ENCODE measurements at regions not wholly inside any gene's neighbourhood (a gene's known extent, or its start where the extent isn't known, plus 50 kb on each side); places are given as distances from the start of the nearest gene placed in this dataset.
A peak's percentile ranks its signal among the peaks of the same experiment; 100 is the strongest.
"Not testable (repeated sequence)": the region's sequence is repeated elsewhere in the genome, so short reads cannot be mapped to it uniquely, and the experiment has no call there.

DNA sequence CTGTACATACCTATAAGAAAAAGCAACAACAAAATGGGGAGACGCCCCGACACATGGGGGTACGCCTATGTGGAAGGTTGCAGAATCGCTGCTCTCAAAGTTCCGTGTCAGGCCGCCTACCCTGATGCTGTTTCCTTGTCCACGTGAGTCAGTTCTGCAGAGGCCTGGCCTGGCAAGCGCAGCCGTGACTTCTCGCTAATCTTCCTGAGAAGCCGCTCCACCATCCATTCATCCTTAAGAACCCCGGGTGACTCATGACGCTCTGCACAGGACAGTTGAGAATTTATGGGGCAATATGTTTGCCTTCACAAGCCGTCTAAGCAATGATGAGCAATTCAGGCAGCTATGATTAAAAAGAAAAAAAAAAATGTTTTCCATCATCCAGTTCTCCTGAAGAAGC, 122.3 kb upstream of the TMPRSS2 start:
- no peak for DNase-seq

DNA sequence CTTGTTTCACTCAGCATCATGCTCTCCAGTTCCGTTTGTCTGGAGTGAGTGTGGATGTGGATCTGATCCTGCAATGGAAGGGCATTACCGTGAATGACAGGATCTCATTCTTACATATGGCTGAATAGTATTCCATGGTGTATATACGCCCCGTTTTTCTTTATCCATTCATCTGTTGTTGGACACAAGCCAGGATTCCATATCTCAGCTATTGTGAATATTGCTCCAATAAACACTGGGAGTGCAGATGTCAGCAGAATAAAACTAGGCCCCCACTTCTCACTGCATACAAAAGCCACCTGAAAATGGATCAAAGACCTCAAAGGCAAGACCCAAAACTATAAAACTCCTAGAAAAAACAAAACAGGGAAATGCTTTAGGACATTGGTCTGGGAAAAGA, 120.3 kb upstream of the TMPRSS2 start:
- DNase-seq = no peak

DNA sequence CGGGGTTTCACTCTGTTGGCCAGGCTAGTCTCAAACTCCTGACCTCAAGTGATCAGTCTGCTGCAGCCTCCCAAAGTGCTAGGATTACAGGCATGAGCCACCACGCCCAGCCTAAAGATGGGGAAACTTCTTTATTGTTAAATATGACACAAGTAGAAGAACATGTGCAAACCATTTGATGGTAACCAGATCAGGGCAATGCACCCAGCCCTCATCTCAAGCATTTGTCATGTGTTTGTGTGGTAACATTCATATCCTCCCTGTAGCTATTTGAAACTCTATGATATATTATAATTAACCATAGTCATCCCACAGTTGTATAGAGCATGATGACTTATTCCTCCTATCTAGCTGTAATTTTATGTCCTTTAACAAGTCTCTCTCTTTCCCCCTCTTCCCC, 119.5 kb upstream of the TMPRSS2 start:
- DNase-seq = no peak

DNA sequence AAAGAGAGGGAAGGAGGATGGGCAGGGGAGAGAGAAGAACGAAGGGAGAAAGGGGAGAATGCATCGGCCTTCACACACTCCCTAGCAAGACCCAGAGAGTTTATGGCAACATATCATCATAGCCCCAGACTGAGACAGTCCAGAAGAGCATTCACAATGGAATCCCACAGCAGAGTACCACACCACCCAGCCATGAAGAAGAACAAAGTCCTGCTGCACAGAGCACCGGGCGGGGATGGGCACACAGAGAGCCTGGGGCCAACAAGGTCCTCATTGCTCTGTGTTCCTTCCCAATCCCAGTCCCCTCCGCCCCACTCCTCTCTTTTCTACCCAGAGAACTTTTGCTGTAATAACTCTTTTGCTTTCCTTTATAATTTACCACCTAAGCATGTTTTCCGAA, 118.1 kb upstream of the TMPRSS2 start:
- no peak for DNase-seq

DNA sequence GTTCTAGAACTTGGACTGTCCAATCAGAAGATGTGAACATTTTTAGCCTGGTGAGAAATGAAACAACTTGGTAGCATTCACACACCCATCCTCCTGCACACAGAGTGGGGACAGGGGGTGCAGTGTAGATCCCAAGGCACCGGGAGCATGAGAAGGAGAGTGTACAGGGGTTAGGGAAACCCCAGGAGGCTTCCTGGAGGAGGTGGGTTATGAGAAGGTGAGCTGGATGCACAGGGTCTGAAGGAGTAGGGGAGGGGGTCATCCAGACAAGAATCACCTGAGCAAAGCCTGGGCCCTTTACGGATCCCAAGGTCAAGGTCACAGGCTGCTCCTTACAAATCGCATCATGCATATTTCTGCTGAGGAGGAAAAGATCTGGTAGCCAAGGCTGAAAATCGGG, 117.5 kb upstream of the TMPRSS2 start:
- no peak for DNase-seq

DNA sequence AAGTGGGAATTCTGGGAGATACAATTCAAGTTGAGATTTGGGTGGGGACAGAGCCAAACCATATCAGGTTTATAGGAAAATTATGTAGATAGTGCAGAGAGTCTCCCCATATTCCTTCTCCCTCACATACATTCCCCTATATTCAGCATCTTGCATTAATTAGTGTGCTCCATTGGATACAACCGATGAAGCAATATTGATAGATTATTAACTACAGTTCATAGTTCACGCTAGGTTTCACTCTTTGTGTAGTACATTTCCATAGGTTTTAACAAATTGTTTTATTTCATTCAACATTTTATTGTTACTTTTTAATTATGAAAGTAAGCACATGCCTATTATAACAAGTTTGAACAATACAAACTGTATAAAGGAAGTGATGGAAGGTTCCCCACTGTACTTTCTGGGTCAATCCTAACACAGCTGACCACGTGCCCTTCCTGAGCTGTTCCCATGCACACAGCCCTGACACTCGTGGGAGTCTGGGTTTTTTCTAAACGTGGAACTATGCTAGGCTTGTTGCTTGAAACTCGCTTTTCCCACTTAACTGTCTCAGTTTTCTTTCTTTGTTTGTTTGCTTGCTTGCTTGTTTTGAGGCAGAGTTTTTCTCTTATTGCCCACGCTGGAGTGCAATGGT, 116.8 kb upstream of the TMPRSS2 start:
- DNase-seq = no peak

DNA sequence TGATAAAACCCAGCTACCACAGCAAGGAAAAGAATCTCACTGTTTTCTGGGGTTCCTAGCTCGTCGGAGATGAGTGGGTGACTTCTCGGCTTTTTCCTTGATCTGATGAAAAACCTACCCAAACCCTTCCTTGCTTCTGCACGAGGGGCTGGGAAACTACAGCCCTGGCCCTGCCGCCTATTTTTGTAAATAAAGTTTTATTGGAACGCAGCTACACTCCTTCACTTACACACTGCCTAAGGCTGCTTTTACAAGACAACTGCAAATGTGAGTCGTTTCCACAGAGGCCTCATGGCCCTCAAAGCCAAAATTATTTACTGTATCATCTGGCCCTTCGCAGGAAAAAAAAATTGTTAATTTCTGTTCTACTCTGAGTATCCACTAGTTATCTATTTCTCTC, 116.0 kb upstream of the TMPRSS2 start:
- no peak for DNase-seq

DNA sequence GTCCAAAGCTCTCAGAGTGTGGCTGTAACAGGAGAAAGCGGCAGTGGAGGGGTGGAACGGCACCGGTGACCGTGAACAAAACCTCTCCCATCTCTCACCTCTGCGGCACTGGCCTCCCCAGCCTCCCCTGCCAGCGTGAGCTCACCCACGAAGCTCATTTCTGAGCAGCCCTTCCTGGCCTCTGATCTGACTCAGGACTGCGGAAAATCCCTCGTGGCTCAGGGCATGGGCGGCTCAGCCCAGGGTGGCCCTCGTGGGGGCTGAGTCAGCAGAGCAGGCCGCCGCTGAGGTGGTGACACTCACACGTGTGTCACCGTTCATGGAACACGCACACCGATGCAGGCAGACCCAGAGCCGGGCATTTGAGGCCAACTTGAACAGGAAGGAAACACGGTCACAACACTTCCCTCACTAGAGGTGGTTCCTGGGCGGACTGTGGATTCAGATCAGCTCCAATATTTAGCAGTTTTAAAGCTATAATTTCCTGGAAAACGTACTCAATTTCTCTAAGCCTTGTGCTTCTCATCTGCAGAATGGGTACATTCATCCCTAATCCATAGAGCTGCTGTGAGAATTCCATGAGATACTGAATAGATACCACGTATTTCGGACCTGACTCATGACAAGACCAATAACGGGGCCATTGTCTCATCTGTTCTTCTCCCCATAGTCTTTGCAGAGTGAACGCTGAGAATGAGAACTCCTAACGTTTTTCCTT, 115.0 kb upstream of the TMPRSS2 start:
- no peak for DNase-seq

DNA sequence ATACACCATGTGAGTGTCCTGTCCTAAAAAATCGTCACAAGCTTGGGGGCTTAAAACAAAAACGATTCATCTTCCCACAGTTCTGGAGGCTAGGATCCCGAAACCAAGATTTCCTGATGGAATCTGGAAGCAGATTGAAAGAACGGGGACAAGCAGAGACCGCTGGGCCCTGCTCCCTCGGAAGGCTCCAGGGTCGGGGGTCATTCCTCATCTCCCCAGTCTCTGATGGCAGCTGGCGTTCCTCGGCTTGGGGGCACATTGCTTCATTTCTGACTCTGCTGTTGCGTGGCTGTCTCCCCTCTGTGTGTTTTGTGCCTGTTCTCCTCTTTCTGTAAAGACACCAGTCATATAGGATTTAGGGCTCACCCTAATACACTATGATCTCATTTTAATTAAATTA, 114.2 kb upstream of the TMPRSS2 start:
- no peak for DNase-seq

DNA sequence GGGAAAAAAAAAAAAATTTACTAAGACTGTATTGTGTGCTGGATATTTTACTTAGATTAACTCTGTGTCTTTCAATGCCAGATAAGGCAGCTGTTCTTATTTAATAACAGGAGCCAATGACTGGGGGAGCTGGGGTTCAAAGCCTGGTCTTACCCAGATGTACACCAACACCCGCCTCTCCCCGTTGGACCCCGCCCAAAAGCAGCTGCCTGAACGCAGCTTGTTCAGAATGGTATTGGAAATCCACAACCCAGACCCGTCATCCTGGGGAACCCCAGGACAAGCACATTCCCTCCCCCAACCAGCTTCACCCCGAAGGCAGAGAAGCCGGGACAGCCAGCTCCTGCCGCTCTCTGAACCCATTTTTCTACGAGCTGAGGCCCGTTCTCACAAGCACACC, 113.6 kb upstream of the TMPRSS2 start:
- no peak for DNase-seq

DNA sequence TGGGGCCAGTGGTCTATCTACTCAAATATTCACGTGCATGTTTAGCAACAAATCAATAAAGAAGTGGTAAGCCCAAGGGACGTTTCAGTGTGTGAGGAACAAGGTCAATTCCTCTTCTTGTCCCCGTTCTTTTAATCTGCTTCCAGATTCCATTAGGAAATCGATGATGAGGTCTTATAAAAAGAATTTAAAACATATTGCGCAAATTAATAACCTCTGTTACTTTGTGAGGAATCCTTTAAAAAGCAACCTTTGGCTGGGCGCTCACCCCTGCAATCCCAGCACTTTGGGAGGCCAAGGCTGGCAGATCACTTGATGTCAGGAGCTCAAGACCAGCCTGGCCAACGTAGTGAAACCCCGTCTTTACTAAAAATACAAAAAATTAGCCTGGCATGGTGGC, 113.0 kb upstream of the TMPRSS2 start:
- DNase-seq = no peak

DNA sequence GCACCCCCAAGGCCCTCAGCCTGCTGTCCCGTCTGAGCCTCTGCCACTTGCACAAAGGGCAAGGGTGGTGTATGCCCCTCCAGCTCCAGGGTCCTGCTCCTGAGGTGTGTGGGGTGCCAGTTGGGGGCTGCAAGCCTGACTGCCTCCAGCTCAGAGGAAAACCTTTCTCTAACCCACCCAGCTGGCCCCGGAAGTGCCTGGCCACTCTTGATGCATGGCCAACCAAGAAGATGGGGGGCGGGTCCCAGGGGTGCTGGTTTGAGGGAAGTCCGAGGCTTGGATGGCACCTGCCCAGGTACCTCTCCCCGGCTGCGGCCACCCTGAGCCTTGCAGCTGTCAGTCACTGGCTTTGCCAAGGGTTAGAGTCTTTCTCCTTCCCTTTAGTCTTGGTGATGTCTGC, 112.6 kb upstream of the TMPRSS2 start:
- no peak for DNase-seq

DNA sequence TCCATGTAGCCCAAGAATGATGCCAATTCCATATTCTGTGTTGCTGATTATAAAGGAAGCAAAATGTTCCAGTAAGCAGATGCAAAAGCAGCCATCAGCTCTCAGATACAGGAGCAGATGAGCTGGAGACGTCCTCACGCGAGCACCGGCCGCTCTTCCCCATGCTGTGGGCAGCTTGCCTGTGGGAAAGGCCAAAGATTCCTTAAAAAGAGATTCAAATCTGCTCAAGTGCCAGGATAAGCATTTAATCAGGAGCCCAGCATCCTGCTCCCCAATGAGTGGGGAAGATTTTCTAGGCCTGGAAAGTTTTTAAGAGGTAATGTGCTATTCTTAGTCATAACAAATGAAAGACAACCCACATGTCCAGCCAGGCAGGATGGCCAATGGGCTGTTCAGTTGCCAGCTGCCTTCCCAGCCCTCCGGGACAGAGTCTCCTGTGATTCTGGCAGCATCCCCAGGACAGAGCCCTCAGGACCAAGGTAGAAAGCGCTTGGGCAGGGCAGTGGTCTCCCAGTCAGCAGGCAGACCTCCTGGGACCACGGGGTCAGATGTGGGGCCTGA, 108.2 kb upstream of the TMPRSS2 start:
- DNase-seq = no peak

DNA sequence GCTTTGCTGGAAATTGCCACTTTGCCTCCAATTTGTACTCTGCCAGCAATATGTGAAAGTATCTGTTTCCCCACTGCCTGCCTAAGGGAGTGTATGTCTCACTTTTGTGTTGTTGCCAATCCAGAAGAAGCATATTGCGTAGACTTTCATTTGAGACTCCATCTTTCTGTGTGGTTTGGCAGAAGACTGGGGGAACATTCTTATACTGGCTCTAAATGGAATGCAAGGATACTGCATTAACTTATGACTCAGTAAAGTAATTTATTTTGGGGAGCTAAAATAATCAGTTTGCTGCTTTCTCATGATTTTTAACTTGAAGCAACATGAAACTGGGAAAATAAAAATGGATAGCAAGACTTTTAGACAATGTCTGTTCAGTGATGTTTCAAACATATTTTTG, 107.7 kb upstream of the TMPRSS2 start:
- DNase-seq = no peak

DNA sequence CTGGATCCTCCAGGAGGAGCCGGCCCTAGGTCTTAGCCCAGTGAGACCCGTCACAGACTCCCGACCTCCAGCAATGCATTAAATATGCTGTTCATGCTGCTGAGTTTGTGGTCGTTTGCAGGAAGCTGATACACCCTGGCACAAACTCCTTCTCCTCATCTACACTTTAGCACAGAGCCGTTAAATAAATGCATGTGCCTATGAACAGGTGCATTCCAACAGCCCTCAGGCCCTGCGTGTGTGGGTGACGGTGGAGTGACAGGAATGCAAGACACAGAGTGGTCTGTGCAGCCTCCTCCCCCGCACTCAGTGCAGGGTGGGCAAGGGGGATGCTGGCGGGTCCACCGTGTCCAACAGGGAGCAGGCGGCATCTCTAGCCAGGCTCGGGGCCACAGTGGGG, 106.6 kb upstream of the TMPRSS2 start:
- no peak for DNase-seq

DNA sequence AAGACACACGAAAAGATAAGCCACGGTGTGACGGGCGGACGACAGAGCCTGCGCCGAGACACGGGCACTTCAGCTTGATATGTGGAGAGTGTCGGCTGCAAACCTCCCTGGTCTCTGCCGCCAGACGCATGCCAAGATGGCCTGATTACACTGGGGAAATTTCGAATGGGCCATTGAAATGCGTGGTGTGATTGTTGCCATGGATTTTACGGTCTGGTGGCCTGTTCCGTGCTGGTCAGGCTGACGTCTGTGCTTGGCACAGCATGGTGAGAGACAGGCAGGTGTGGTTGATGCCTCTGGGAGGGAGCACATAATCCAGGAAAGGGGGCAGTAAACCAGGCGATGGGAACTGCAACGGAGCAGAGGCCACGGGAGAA, 105.6 kb upstream of the TMPRSS2 start:
- DNase-seq = no peak

DNA sequence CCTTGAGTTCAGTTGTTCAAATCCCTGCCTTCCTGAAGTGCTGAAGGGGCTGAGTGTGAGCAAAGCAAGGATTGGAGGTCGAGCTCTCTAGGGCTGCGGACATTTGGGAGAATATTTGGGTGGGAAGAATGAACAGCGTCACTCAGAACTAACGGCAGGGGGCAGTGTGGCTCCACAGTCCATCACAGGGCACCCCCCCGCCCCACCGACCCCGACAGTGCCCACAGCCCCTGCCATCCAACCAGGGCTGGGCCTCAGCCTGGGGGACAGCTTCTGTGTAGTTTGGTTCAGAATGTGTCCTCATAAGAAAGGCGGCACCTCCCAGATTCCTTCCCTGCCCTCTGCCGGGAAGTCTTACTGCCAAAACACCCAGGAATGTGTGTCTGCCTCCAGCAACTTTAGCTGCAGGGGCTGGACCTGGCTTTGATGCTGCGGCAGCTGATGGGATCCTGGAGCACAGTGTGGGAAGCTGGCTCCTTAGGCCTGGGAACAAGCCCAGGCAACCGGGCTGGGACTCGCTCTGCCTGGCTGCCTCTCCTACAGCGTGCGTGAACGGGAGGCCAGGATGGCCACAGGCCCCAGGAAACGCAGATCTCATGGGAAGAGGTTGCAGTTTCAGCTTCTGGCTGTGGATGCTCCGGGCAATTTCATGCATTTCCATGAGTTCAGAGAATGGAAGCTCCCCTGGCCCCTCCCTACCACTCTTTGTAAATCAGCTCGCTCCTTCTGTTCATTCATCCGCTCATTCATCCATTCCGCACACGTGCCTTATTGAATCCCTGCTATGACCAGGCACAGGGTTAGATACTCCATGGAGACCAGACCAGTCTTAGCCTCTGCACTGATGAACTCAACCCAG, 104.9 kb upstream of the TMPRSS2 start:
- DNase-seq = peak; percentile 11 to 15

DNA sequence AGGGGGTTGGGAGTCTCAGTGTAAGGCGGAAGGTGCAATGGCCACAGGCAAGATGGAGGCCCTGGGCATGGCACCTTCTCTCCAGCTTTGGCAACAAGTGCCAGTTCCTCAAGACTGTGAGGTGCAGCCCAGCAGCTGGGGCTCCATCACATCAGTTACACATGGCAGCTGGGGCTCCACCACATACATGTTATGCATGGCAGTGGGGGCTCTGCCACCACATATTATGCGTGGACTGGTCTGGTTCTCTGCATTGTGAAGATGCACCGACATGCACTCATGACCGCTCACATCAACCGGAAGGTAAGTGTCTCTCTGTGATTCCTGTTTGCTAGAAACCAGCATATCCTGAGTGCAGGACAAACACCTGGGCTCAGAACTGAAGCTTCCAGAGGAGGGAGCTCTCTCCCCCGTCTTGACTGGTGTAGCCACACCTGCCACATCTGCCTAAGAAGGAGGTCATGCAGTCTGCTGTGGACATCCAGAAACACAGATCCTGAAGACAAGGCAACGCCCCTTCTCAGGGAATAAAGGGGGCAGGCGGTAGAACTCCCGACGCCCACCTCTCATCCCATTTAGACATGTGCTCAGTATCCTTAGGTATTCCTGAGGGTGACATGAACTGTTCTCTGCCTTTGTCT, 104.1 kb upstream of the TMPRSS2 start:
- DNase-seq = peak in 1 of 2 experiments; percentile 52

DNA sequence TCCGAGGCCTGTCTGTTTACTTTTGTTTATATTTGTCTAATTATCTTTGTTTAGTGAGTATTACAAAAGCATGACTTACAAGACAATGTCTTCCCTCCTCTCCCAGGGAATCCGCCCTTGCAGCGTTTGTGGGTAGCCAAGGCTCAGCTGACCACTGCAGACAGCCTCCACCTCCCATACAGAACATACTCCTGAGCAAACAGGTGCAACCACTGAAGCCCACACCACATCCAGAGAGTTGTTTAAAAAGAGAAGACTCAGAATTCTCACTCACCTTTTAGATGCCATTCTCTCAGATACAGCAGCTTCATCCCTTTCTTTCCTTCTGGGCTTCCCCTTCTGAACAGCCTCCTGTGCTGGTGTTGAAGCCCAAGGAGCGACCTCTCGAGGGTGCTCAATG, 103.5 kb upstream of the TMPRSS2 start:
- no peak for DNase-seq

DNA sequence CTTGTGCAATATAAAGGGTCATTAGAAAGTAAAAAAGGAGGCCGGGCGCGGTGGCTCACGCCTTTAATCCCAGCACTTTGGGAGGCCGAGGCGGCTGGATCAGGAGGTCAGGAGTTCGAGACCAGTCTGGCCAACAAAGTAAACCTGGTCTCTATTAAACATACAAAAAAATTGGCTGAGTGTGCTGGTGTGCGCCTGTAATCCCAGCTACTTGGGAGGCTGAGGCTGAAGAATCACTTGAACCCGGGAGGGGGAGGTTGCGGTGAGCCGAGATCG, 102.8 kb upstream of the TMPRSS2 start:
- not testable (repeated sequence) for DNase-seq

DNA sequence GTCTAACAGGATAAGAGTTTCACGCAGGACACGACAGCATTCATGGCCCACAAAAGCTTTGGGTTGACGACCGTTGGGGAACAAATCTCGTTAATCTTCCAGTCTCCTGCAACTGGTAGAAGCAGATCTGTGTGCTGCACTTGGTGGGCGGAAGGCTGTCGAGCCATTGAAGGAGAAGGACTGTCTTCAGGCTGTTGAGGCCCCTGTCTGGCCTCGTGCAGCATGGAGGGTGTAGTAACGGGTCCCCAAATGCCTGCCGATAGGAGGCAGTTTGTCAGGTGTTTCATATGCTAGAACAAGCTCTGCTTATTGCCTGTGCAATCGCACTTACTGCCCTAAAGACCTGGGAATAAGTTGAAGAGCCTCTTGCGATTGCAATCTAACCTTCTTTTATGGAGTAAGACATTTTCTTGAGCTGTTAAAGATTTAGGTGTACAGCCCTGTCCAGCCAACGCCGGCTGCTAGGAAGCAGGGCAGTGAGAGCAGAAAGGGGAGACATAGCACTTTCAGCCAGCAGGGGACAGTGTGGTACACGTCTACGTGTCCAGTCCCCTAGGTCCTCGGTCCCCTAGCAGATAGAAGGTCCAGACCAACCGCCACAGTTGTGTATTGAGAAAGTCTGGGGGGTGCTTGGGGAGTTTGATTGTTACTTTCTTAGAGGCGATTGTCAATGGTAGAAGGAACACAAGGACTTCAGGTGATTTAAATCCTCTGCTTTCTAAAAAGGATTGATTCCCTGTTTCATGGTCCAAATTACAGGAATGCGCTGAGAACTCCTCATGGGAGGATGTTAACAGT, 102.3 kb upstream of the TMPRSS2 start:
- DNase-seq = peak in 1 of 2 experiments; percentile 49

DNA sequence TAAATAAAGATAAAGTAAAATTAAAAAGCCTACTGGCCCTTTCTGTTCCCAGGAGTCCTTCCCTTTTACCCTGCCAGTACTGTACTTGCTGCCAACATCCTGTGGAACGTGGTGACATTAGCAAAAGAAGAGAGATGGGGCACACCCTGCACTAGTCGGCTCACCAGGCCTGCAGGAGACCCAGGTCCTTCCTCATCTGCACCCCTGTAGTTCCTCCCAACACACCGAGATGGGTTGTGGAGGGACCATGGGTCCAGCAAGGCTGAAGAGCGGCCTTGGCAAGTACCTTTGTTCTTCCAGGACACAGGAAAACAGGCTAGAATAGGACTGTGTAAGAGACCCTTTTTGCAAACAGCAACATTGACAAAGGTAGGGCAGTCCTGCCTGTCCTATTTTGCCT, 98.7 kb upstream of the TMPRSS2 start:
- no peak for DNase-seq

DNA sequence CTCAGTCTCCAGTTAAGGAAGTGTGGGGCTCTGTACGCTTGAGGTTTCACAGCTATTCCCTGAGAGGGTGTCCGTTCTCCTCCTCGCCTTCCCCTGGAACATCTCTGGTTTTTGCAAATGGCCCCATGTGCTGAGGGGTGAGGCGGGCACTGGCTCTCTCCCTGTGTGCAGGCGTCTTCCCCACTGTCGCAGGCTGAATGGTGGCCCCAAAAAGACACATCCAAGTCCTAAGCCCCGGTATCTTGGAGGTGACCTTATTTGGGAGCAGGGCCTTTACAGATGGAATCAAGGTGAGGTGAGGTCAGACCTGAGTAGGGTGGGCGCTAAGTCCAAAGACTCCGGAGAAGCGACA, 98.0 kb upstream of the TMPRSS2 start:
- DNase-seq = no peak
